MCF 10A (cell line): ENCODE measurements at regions not wholly inside any gene's neighbourhood (a gene's known extent, or its start where the extent isn't known, plus 50 kb on each side); places are given as distances from the start of the nearest gene placed in this dataset.

Source experiments
- BruUV-seq: library from RNA; stranded (reverse); fragments of 400-500 nt; replicated peaks from 2 replicates; lab custom pipeline; 2021; lab: Mats Ljungman, UMichigan
- CTCF ChIA-PET: fragments of 300-600 bp; sonication (Branson Sonifier 250); formaldehyde crosslinking; extraction: SDS; loops from one replicate; lab custom pipeline; 2021; ENCODE audit warnings: antibody characterized with exemption, inconsistent platforms; lab: Yijun Ruan, JAX
- POLR2A ChIA-PET: fragments of 300-600, 350-650 bp; sonication (Branson Sonifier 250); formaldehyde crosslinking; extraction: SDS; loops from one replicate; lab custom pipeline; 2020; ENCODE audit warnings: antibody characterized with exemption, inconsistent platforms; lab: Yijun Ruan, JAX
- DNase-seq: peaks from one replicate; pipeline ENCODE4 v3.0.0-alpha.2; 2018; ENCODE audit not compliant: unreplicated experiment
- H3K27ac Mint-ChIP-seq: one replicate; pipeline ENCODE4 v1.8.0; 2022; ENCODE audit warnings: mild to moderate bottlenecking, low read depth, mixed read lengths; ENCODE audit not compliant: unreplicated experiment
- H3K27me3 Mint-ChIP-seq: one replicate; pipeline ENCODE4 v1.8.0; 2022; ENCODE audit warnings: mixed read lengths; ENCODE audit not compliant: insufficient read depth, unreplicated experiment
- H3K36me3 Mint-ChIP-seq: one replicate; pipeline ENCODE4 v1.8.0; 2022; ENCODE audit warnings: mild to moderate bottlenecking, moderate library complexity, mixed read lengths; ENCODE audit not compliant: insufficient read depth, unreplicated experiment
- H3K4me1 Mint-ChIP-seq: one replicate; pipeline ENCODE4 v1.8.0; 2022; ENCODE audit warnings: mixed read lengths; ENCODE audit not compliant: insufficient read depth, unreplicated experiment
- H3K4me3 Mint-ChIP-seq: one replicate; pipeline ENCODE4 v1.8.0; 2022; ENCODE audit warnings: mild to moderate bottlenecking, moderate library complexity, mixed read lengths; ENCODE audit not compliant: unreplicated experiment
- H3K9me3 Mint-ChIP-seq: one replicate; pipeline ENCODE4 v1.8.0; 2022; ENCODE audit warnings: mixed read lengths; ENCODE audit not compliant: unreplicated experiment
- intact Hi-C: fragments of 100-400 bp; cut with micrococcal nuclease; formaldehyde crosslinking; loops from 2 replicates; pipeline ENCODE4 v1.14.1; 2022
- TF ChIP-seq, protein P1 (sequence below): fragments of 200-600 bp; IDR thresholded peaks from one replicate; pipeline ENCODE4 v1.8.0; 2022; ENCODE audit warnings: antibody characterized with exemption, mild to moderate bottlenecking; ENCODE audit not compliant: unreplicated experiment

DNA sequence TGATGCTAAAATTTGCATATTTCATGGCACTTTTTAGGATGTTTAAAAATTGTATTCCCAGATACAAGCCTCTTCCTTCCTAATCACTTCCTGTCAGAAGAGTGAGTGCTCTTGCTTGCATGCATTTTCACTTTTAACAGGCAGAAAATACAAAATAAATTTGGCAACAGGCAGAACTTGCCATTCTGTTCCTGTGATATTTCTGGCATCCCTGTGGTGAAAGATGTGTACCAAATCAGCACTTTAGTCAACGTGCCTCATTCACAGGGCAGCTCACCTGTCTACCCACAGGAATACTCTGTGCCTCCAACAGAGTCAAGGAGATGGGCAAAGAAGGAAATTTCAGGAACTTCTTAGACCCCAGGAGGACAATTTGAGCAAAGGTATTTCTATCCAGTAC, 360.9 kb downstream of the AKAIN1 start:
- H3K4me1 Mint-ChIP-seq: peaks cover 17% of the 10 kb centered on the region
- intact Hi-C loops: no loop called here

DNA sequence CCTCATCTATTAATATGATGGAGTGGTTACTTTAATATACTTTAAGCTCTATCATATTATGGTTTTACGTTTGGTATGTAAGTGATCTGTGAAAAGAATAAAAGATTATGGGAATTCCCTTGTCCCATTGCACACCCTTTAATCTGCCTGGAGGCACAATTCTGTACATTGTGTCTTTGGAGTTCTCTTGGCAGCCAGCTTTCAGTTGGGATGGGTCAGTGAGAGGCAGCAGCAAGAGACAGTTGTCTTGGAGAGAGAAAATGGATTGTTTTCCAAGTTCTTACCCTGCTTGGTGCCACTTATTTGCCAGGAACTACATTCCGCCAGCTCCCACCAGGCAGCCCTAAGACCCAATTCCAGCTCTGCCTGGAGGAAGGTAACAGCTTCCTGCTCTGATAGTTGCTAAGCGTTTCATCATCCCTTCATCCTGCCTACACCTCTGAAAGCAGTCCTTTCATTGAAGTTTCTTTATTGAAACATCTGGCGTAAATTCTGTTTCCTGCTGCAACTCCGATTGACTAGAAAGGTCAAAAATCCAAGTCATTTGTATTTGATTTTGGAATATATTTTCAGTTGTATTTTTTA, 365.2 kb downstream of the AKAIN1 start:
- no peak overlapping the region for H3K4me3 Mint-ChIP-seq
- BruUV-seq: no TSS peak
- intact Hi-C loops: no loop called here
- ChIA-PET POLR2A (interaction anchor here (0.9 kb wide), 2 partner anchors 25 to 28 kb away, joined by 3 to 4 read pairs; no protein-coding TSS in a partner anchor), CTCF (interaction anchor here (0.7 kb wide), 1 partner anchor 702 kb away, joined by 3 read pairs; no protein-coding TSS in a partner anchor)
- TF ChIP-seq, protein P1, sequence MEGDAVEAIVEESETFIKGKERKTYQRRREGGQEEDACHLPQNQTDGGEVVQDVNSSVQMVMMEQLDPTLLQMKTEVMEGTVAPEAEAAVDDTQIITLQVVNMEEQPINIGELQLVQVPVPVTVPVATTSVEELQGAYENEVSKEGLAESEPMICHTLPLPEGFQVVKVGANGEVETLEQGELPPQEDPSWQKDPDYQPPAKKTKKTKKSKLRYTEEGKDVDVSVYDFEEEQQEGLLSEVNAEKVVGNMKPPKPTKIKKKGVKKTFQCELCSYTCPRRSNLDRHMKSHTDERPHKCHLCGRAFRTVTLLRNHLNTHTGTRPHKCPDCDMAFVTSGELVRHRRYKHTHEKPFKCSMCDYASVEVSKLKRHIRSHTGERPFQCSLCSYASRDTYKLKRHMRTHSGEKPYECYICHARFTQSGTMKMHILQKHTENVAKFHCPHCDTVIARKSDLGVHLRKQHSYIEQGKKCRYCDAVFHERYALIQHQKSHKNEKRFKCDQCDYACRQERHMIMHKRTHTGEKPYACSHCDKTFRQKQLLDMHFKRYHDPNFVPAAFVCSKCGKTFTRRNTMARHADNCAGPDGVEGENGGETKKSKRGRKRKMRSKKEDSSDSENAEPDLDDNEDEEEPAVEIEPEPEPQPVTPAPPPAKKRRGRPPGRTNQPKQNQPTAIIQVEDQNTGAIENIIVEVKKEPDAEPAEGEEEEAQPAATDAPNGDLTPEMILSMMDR: no peak
- no peak for DNase-seq
- H3K4me1 Mint-ChIP-seq: peaks cover 24% of the 10 kb centered on the region
- H3K27me3 Mint-ChIP-seq: no peaks in the 10 kb centered on the region
- H3K9me3 Mint-ChIP-seq: no peaks in the 10 kb centered on the region
- no peaks in the 10 kb centered on the region for H3K36me3 Mint-ChIP-seq
- peak overlapping the region; percentile 79 for H3K27ac Mint-ChIP-seq

More for the DNA sequence above, 360.9 kb downstream of the AKAIN1 start:
- TF ChIP-seq, protein P1: no peak
- ChIA-PET CTCF (no interaction called here), POLR2A (no interaction called here)
- DNase-seq: no peak
- H3K9me3 Mint-ChIP-seq: no peaks in the 10 kb centered on the region
- BruUV-seq: no TSS peak
- H3K27ac Mint-ChIP-seq: no peak overlapping the region
- no peak overlapping the region for H3K4me3 Mint-ChIP-seq
- no peaks in the 10 kb centered on the region for H3K27me3 Mint-ChIP-seq
- no peaks in the 10 kb centered on the region for H3K36me3 Mint-ChIP-seq

DNA sequence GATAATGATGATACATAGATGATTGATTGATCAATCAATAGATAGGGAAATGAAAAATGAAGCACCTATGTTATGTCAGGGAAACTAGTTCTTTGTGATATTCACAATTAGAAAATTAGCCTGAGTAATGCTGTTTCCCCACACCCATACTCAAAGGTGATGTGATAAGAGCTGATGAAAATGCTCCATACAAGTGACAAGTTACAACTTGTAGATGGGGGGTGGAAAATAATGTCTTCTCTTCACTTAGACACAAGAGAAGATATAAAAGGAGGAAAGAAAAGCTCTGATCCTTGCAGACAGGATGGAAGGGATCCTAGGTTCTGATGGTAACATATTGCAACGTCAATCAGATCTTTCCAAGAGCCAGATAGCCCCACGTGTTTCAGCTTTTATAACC, 365.9 kb downstream of the AKAIN1 start:
- no TSS peak for BruUV-seq
- Mint-ChIP-seq H3K36me3 (no peaks in the 10 kb centered on the region), H3K9me3 (no peaks in the 10 kb centered on the region), H3K27me3 (no peaks in the 10 kb centered on the region), H3K4me1 (peaks cover 24% of the 10 kb centered on the region), H3K4me3 (no peak overlapping the region), H3K27ac (no peak overlapping the region)
- intact Hi-C loops: no loop called here
- no peak for DNase-seq
- TF ChIP-seq, protein P1: no peak
- POLR2A ChIA-PET: interaction anchor here (0.6 to 0.9 kb wide), 3 partner anchors 25 to 134 kb away, joined by 3 to 4 read pairs (median 3); no protein-coding TSS in a partner anchor
- CTCF ChIA-PET: interaction anchor here (0.8 to 1.0 kb wide), 2 partner anchors 226 to 725 kb away, joined by 3 read pairs; no protein-coding TSS in a partner anchor

DNA sequence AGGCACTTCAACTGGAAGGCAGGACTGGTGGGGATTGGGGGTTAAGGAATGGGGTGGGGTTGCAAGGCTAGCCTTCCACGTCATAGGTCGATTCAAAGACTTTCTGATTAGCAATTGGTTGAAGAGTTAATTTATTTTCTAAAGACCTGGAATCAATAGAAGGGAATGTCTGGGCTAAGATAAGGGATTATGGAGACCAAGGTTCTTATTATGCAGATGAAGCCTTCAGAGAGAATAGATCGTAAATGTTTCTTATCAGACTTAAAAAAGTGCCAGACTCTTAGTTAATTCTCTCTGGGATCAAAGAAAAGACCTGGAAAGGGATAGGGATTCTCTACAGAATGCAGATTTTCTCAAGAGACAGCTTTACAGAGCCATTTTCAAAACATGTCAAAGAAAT, 368.0 kb upstream of the DLGAP1 start:
- intact Hi-C loops: no loop called here
- Mint-ChIP-seq H3K4me3 (no peak overlapping the region), H3K36me3 (no peaks in the 10 kb centered on the region), H3K4me1 (no peaks in the 10 kb centered on the region), H3K9me3 (no peaks in the 10 kb centered on the region), H3K27me3 (no peaks in the 10 kb centered on the region), H3K27ac (no peak overlapping the region)
- no peak for DNase-seq
- ChIA-PET POLR2A (no interaction called here), CTCF (no interaction called here)
- BruUV-seq: no TSS peak
- TF ChIP-seq, protein P1: no peak
